ENCODE measurements at regions not wholly inside any gene's neighbourhood (a gene's known extent, or its start where the extent isn't known, plus 50 kb on each side); places are given as distances from the start of the nearest gene placed in this dataset.

GRCh38 chr19:30091456-30091855 lies 149.4 kb downstream of the URI1 start:
- TF ChIP-seq POLR2A (IDR thresholded peaks at IDR 0.05) (no peak), CTCF (IDR thresholded peaks at IDR 0.05) (no peak)

All from esophagus squamous epithelium (tissue), 4 donors.